ENCODE measurements at regions not wholly inside any gene's neighbourhood (a gene's known extent, or its start where the extent isn't known, plus 50 kb on each side); places are given as distances from the start of the nearest gene placed in this dataset.

DNA sequence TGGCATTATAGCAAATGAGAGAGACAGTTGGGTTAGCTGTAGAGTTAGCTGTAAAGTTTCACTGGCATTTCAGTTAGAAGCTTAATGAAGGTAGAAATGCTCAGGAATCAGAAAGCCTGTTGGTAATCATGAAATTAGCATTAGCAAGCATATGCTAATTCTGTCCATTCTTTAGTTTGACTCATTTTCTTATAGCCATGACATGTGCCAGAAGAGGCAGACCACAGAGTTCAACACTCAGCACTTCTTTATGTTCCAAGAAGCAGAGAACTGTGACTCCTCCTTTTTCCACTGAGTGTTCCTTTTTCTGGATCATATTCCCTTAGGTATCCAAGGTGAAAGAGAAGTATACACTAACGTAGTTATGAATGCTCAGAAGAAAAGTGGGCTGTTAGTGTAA, 276.2 kb upstream of the SGO1 start:
- TF ChIP-seq, protein P1, sequence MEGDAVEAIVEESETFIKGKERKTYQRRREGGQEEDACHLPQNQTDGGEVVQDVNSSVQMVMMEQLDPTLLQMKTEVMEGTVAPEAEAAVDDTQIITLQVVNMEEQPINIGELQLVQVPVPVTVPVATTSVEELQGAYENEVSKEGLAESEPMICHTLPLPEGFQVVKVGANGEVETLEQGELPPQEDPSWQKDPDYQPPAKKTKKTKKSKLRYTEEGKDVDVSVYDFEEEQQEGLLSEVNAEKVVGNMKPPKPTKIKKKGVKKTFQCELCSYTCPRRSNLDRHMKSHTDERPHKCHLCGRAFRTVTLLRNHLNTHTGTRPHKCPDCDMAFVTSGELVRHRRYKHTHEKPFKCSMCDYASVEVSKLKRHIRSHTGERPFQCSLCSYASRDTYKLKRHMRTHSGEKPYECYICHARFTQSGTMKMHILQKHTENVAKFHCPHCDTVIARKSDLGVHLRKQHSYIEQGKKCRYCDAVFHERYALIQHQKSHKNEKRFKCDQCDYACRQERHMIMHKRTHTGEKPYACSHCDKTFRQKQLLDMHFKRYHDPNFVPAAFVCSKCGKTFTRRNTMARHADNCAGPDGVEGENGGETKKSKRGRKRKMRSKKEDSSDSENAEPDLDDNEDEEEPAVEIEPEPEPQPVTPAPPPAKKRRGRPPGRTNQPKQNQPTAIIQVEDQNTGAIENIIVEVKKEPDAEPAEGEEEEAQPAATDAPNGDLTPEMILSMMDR (IDR thresholded peaks at IDR 0.05), result no peak
- no peak for TF ChIP-seq EZH2 (IDR thresholded peaks at IDR 0.05)
